Head of caudate nucleus (tissue), 42 donors: ENCODE measurements at regions not wholly inside any gene's neighbourhood (a gene's known extent, or its start where the extent isn't known, plus 50 kb on each side); places are given as distances from the start of the nearest gene placed in this dataset.
A peak's percentile ranks its signal among the peaks of the same experiment; 100 is the strongest.
"Not testable (repeated sequence)": the region's sequence is repeated elsewhere in the genome, so short reads cannot be mapped to it uniquely, and the experiment has no call there.

Source experiments
- DNase-seq, 42 donors: peaks; one replicate each; pipeline versions ENCODE4 v3.0.0 to v3.0.0-alpha.2; 2020 to 2021; ENCODE audit warnings: mixed read lengths in 7 of 42
- intact Hi-C: fragments of 100-400 bp; cut with DNase I; formaldehyde crosslinking; loops from one replicate; pipeline ENCODE4 v1.15.0; 2022

DNA sequence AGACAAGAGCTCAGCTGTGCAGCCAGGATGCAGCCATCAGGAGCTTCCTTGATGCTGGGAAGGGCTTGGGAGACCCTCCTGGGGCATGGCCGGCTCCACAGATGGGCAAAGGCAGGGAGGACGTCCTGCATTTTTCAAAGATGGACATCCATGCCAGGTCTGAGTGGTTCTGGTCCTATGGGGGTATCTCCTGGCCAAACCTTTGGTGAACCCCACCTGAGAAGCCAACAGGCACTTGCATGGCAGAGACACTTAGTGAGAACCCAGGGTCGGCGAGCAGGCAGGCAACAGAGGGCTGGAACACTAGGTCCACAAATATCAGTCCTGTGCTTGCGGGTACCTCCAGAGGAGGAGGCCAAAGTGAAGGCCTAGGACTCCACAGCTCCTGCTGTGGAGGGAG is 70.0 kb downstream of the KCTD15 start:
- intact Hi-C loops: no loop called here
- peak in 3 of 42 donors; percentile 4 to 31 (median 24) for DNase-seq

DNA sequence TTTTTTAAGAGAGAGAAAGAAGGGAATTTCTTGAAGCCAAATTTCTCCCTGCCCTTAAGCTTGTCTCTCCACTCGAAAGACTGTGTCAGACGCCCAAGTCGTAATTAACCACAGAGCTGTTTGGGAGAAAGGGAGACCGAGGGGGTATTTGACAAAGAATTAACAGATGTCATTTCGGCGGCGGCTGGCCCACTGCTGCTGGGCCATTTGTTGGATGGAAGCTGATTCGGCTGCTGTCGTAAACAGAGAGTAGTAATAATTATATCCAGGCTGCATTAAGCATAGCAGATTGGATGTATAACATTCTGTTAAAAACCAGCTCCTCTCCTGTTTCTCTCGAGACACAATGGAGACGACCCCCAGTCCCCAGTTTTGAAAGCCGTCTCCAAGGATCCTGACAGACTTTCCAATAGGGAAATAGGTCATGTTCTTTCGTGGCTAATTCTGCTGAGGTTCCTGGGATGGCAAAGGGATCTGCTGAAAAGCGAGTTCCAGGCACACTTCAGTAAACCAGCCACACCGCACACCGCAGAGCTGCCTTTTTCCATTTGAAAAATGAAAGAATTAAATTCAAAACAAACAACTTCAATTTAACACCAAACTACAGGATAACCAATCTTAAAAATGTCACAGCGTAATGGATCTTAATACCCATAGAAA is 71.5 kb downstream of the KCTD15 start:
- intact Hi-C loops: no loop called here
- peak in 3 of 42 donors; percentile 24 to 42 (median 34) for DNase-seq

DNA sequence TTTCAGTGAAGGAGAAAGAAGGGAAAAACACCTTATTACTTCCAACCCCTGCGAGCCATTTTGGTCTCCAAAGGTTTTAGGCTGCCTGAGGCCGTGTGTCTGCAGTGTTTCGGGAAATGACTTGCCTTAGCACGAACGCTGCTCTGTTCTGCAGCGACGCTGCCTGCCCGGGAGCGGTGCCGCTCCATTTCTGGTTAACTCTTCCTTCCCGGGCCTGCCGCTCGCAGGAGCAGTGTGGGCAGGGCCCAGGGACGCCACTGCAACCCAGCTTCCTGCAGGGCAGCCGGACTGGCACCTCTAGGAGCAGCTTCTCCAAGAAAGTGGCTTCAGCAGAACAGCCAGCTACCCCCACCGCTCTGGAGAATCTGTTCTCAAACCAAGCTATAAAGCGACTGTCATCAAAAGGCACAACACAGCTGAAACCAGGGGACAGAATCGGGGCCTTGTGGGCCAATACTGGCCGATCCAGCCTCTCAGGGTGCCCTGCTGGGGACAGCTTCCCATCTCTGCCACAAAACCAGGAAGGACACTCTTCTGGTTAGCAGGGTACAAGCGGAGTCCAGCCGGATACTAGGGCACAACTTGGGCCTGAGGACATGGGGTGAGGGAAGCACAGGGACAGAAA is 72.2 kb downstream of the KCTD15 start:
- DNase-seq: peak in 40 of 42 donors; percentile 14 to 82 (median 57)

DNA sequence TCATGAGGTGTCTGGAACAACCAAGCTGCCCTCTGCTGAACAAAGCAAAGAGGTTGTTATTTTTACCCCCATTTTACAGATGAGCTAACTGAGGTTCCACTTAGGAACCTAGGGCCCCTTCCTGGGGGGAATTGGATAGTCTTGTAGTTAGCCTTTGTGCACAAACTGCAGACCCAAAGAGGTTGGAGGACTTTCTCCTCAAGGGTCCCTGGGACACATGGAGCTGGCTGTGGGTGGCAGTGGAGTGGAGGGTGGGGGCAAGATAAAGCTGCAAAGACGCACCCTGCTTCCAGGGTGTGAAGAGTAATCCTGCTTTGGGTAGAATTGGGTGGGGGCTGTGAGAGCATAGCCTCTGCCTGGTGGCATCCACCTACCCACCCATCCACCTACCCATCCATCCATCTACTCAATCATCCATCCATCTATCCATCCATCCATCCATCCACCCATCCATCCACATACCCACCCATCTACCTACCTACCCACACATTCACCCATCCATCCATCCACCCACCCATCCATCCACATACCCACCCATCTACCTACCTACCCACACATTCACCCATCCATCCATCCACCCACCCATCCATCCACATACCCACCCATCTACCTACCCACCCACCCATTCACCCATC is 73.7 kb downstream of the KCTD15 start:
- DNase-seq: peak in 1 of 42 donors; percentile 4
- intact Hi-C loops: not testable (repeated sequence)

More for the DNA sequence above, 72.2 kb downstream of the KCTD15 start:
- intact Hi-C loops: no loop called here

DNA sequence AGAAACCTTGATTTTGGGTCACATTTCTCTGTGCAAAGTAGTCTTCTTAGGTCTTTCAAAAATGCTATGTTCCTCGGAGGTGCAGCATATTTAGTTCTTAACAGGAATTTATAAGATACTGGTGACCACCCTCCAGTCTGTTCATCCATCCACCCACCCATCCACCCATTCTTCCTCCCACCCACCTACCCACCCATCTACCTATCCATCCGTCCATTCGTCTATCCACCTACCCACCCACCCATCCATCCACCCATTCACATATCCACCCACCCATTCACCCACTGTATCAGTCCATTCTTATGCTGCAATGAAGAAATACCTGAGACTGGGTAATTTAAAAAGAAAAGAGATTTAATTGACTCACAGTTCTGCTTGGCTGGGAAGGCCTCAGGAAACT is 74.9 kb downstream of the KCTD15 start:
- intact Hi-C loops: no loop called here

DNA sequence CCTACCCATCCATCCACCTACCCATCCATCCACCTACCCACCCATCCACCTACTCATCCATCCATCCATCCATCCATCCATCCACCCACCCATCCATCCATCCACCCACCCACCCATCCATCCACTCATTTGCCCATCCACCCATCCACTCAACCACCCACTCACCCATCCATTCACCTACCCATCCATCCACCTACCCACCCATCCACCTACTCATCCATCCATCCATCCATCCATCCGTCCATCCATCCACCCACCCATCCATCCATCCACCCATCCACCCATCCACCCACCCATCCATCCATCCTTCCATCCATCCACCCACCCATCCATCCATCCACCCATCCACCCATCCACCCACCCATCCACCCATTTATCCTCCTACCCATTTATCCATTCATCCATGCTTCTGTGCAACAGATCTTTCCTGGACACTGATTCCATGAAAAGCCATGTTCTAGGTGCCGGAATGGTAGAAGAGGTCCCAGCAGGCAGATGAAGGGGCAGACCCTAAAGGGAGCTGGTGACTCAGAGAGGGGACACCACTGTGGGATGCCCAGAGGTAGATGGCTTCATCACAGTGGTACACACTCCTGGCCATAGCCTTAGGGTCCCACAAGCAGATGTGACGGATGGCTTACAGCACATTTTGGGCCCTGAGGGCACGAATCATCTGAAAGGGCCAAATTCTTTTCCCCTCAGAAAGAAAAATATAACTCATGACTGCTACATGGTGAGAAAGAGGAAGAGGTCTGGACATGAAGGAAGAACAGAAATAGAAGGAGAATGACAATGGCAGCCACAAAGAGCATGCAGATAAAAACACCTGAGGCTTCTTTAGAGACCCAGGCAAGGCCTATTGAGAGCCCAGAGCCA is 76.0 kb downstream of the KCTD15 start:
- intact Hi-C loops: no loop called here
- peak in 1 of 42 donors; percentile 8 for DNase-seq

More for the DNA sequence above, 74.9 kb downstream of the KCTD15 start:
- no peak for DNase-seq

DNA sequence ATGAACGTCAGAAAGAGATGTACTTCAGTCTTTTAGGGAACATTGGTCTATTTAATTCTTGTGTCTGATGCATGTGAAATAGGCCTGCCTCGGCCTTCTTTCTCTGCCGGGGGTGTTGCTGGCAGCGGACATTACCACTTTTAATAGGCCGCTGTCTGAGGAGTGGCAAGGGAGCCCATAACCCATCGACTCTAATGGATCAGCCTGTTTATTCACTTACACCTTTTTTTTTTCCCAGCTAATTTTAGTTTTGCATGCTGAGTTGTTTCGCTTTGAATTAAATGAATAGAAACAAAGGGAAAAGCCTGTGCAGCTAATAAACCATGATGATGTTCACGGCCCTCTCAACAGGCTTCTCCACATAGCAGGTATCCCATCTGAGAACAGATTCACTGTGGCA is 78.4 kb downstream of the KCTD15 start:
- no peak for DNase-seq
- intact Hi-C loops: no loop called here

DNA sequence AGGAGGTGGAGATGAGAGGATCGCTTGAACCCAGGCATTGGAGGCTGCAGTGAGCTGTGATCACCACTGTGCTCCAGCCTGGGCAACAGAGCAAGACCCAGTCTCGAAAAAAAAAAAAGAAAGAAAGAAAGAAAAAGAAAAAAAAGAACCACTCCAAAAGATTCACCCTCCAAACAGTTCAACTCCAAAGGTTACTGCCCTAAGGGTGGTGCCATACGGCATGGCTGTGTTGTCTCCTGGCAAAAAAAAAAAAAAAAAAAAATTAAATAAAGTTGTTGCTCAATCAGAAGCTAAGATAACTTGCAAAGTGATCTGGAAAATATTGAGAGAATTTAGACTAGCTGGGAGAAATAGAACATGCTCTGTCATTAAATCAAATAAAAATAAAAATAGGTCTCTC is 79.5 kb downstream of the KCTD15 start:
- intact Hi-C loops: no loop called here
- no peak for DNase-seq

DNA sequence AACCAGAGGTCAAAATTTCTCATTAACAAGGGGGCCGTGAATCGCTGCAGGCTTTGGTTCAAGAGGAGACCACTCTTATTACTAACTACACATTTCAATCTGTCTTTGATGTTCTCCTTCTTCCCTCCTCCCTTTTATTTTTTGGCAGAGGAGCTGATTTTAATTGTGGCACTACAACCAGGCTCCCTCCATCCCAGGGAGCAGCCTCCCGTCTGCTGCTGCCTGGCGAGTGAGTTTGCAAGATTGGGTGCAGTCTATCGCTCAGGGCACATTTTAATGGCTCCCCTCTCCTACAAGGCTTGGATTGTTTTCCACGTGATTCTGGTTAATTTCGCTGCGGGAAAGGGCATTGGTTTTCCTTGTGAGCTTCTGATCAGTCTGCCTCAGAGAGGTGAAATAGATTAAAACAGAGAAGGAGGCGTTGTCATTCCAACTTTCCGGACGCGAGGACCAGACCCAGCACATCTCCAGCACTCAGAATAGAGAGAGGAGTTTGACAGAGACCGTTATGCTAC is 81.4 kb downstream of the KCTD15 start:
- DNase-seq: peak in 1 of 42 donors; percentile 4
- intact Hi-C loops: no loop called here

DNA sequence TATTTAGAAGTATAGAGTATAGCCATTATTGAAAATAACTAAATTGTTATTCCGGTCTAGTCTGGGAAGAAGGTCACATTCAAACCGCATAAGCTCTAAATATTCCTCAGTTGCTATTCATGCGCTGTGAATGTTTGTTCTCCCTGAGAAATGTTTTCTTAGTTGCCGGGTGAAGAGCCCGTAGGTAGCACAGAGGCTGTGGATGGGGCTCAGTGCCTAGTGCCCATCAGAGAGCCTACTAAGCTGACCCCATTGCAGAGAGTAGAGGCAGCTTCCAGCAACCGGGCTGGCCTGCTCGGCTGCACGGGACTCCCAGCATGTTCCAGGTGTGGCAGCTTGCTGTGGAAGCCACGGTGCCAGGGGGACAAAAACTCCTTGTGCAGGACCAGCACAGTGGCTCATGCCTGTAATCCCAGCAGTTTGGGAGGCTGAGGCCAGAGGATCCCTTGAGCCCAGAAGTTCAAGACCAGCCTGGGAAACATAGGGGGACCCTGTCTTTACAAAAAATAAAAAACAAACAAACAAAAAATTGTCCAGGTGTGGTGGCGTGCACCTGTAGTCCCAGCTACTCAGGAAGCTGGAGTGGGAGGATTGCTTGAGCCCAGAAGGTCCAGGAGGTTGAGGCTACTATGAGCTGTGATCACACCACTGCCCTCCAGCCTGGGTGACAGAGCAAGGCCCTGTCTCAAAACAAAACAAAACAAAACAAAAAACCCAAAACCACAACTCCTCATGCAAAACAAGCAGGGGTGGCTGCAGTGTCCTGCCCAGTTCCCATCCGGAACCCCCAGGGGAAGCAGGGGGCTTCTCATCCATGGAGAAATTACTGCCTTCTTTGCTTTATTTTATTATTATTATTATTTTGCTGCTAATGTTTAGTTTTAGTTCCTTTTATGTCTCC is 82.5 kb downstream of the KCTD15 start:
- intact Hi-C loops: no loop called here
- DNase-seq: no peak

DNA sequence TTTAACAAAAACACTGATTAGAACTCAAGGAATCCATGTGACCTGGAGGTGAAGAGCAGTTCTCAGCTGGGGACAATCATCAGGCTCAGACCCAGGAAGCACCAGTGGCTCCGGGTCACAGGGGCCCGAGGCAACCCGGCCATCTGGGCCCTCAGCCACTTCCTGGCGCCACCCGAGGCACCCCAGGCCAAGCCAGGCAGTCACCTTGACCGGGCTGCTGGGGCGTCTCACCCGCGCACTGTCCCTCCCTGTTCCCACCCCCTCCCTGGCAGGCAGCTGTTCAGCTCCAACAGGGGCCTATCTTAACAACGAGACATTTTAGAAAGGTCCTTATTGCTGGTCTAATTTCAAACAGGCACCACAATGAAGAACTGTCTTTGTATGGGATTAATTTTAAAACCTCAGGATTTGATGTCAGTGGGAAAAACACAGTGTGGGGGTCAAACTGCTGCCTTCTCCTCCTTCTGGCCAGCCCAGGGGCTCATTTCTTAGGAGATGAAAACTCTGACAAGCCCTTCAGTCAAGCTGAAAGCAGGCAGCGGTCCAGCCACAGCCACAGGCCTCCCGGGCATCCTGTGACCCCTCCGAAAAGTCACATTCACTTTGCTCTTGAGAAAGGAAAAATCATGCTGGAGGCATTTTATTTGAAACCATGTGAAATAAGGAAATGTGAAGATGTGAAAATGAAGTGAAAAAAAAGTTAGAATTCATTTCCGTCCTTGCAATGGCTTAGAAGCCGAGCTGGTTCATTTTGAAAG is 83.3 kb downstream of the KCTD15 start:
- no peak for DNase-seq
- intact Hi-C loops: no loop called here

DNA sequence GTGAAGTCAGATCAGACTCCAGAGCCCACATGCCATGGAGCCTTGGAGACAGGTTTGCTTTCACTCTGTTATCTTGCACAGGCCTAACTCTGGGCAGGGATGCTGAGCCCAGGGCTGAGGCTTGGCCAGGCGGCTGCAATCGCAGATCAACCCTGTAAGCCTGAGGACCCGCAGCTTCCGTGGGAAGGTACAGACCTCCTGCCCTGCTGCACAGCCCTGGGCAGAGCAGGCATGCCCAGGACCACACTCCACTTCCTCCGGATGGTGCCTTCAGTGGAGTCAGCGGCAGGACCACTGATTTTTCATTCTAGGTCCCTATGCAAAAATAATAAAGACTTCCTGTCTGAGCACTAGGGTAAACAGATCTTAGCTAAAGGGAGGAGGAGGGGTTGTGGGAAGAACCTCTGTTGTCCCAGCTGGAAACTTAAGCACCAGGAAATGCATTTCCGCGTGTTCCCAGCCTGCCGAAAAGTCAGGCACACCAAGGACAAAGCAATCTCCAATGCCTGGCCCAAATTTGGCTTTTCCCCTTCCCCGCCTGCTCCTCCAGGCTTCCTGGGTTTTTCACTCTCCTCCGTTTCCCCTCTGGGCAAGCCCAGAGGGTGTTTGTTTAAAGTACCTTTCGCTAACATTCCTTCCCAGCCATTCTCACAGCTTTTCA is 87.3 kb downstream of the KCTD15 start:
- intact Hi-C loops: no loop called here

DNA sequence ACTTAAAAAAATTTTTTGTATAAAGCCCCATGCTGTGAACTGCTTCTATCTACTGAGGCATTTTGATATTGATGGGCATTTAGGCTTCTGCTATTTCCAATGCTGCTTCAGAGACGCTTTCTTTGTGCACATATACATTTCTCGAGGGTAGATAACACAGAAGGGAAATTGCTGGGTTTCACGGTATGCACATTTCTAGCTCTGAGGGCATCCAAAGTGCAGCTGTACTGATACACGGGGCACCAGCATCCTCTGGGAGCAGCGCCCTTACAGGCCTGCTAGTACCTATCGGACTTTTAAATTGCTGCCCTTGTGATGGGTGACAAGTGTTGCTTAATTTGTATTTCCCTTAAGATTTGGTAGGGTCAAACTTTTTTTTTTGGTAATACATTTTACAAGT is 88.6 kb downstream of the KCTD15 start:
- intact Hi-C loops: no loop called here
- no peak for DNase-seq

More for the DNA sequence above, 87.3 kb downstream of the KCTD15 start:
- DNase-seq: peak in 1 of 42 donors; percentile 36

DNA sequence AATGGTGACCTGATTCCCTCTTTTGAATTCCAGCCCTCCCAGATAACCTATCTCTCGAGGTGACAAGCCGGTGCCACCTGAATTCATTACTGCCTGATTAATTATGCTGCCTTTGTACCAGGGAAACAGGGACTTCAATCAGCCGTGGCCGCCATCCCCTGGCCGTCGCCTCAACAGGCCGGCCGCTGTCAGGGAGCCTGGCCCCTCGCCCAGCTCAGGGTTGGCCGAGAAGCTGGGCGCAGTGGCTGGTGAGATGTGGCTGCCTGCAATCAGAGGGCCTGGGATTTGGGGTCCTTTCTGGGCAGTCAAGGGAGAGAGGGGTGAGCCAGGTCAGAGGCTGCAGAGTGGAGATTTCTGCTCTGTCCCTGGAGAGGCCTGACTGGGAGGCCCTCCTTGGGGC is 91.2 kb downstream of the KCTD15 start:
- DNase-seq: peak in 28 of 42 donors; percentile 20 to 69 (median 45)
- intact Hi-C loops: no loop called here

DNA sequence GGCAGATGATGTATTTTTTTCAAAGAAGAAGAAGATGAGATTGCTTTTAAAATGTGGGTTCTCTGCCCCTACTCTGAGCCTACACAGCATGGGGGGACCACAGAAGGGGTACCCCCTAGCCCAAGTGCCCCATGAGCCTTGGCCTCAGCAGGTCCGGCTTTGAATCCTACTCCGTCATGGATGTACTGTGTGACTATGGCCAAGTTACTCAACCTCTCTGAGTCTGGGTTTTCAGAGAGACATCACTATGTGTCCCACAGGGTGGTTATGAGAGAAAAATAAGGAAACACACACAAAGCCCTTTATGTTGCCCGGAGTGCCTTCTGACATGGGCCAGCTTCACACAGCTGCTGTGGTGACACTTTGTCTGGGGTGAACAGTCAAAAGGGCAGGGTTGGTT is 92.0 kb downstream of the KCTD15 start:
- no peak for DNase-seq
- intact Hi-C loops: no loop called here

DNA sequence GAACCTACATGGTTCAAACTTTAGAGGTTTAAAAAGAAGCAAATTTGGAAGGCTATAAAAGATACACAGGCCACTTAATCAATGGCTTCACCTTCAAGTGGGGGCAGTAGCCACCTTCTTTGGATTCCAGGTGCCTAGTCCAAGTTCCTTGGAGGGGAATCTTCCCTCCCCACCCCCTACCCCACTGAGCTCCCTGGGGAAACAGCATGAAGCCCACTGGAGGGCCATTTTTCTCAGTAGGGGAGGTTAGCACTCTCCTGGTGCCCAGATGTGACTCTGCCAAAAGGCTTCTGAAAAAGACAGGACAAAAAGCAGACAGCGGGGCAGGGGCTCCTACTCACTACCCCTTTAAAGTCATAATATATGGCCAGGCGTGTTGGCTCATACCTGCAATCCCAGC is 93.9 kb downstream of the KCTD15 start:
- DNase-seq: no peak
- intact Hi-C loops: no loop called here

DNA sequence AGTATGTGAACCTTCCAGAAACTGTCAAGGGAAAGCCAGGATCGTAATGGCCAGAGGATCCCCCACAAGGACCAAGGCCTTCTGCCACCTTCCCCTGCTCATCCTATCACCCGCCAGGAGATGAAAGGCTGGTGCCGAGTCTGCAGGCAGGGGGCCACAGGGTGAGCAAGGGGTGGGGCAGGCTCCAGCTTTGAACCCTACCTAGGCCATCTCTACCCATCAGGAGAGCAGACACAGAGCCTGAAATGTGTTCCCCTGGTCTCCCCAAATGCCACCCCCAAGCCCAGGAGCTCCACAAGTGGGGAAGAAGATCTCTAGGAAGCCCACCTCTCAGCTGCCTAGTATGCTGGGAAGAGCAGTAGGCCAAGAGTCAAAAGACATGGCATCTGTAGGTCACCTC is 95.1 kb downstream of the KCTD15 start:
- intact Hi-C loops: no loop called here
- DNase-seq: no peak
